ENCODE measurements at regions not wholly inside any gene's neighbourhood (a gene's known extent, or its start where the extent isn't known, plus 50 kb on each side); places are given as distances from the start of the nearest gene placed in this dataset.

- TF ChIP-seq CTCF (conservative IDR thresholded peaks at IDR 0.05; ENCODE audit: low read depth) = no peak
- no peak overlapping the region for H3K27ac ChIP-seq
- POLR2A ChIA-PET (ENCODE audit: low non-redundant PET) = no interaction called here
- CTCF ChIA-PET = no interaction called here
- DNase-seq (ENCODE audit: low spot score) = no peak
Measured at GRCh38 chr9:108356806-108357205, 499.0 kb downstream of the ACTL7B start.

- peak; percentile 32 for DNase-seq (ENCODE audit: low spot score)
- no peak for TF ChIP-seq CTCF (conservative IDR thresholded peaks at IDR 0.05; ENCODE audit: low read depth)
- ChIA-PET CTCF (interaction anchor here (0.7 kb wide), 1 partner anchor 164 kb away, joined by 3 read pairs; no protein-coding TSS in a partner anchor), POLR2A (ENCODE audit: low non-redundant PET) (no interaction called here)
- H3K27ac ChIP-seq = no peak overlapping the region
Measured at GRCh38 chr9:108351571-108351970, 504.2 kb downstream of the ACTL7B start.

- CTCF ChIA-PET = no interaction called here
- POLR2A ChIA-PET (ENCODE audit: low non-redundant PET) = no interaction called here
- DNase-seq (ENCODE audit: low spot score) = no peak
- TF ChIP-seq CTCF (conservative IDR thresholded peaks at IDR 0.05; ENCODE audit: low read depth) = no peak
- no peak overlapping the region for H3K27ac ChIP-seq
Measured at GRCh38 chr9:108347463-108348188, 508.2 kb downstream of the ACTL7B start.

GRCh38 chr9:108345826-108346225 is 510.0 kb downstream of the ACTL7B start:
- CTCF ChIA-PET = no interaction called here
- no peak overlapping the region for H3K27ac ChIP-seq
- TF ChIP-seq CTCF (conservative IDR thresholded peaks at IDR 0.05; ENCODE audit: low read depth) = no peak
- POLR2A ChIA-PET (ENCODE audit: low non-redundant PET) = no interaction called here
- no peak for DNase-seq (ENCODE audit: low spot score)

GRCh38 chr9:108339251-108339650 is 516.5 kb downstream of the ACTL7B start:
- POLR2A ChIA-PET (ENCODE audit: low non-redundant PET) = interaction anchor here (0.6 kb wide), 1 partner anchor 239 kb away, joined by 3 read pairs; no protein-coding TSS in a partner anchor
- no peak overlapping the region for H3K27ac ChIP-seq
- no peak for TF ChIP-seq CTCF (conservative IDR thresholded peaks at IDR 0.05; ENCODE audit: low read depth)
- CTCF ChIA-PET = interaction anchor here (0.7 kb wide), 1 partner anchor 61 kb away, joined by 3 read pairs; no protein-coding TSS in a partner anchor
- DNase-seq (ENCODE audit: low spot score) = no peak

- TF ChIP-seq CTCF (conservative IDR thresholded peaks at IDR 0.05; ENCODE audit: low read depth) = no peak
- ChIA-PET POLR2A (ENCODE audit: low non-redundant PET) (no interaction called here), CTCF (no interaction called here)
- no peak overlapping the region for H3K27ac ChIP-seq
- DNase-seq (ENCODE audit: low spot score) = no peak
Measured at GRCh38 chr9:108336575-108336974, 519.2 kb downstream of the ACTL7B start.
